Jurkat, Clone E6-1 (cell line): ENCODE measurements at regions not wholly inside any gene's neighbourhood (a gene's known extent, or its start where the extent isn't known, plus 50 kb on each side); places are given as distances from the start of the nearest gene placed in this dataset.

ENCODE experiments used
- DNase-seq: peaks from one replicate; pipeline ENCODE4 v3.0.0-alpha.2; 2011; ENCODE audit warnings: low read depth, low spot score
- H3K4me3 ChIP-seq: 2 replicates; pipeline ENCODE4 v1.5.1; 2011; ENCODE audit warnings: mild to moderate bottlenecking, low read length, control low read depth, moderate library complexity

GRCh38 chr10:111475720-111476119 is 398.9 kb downstream of the ADRA2A start:
- H3K4me3 ChIP-seq, result no peak overlapping the region
- no peak for DNase-seq

DNA sequence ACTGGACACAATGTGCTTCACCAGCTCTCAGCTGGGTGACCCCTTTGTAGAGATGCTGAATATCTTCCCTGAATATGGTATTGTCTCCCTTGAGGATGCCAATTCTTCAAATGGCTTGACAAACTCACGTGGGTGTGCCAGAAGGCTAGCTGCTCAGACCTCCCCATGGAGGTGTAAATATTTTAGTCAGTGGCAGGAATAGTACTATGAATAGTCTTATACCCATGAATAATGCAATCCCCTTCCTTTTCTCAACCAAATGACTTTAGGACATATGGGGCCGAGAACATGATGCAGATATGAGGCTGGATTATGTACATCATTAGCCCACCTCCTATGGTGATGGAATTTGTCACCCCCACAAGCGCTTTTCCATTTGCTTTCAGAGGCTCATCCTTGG is 401.8 kb downstream of the ADRA2A start:
- H3K4me3 ChIP-seq, result no peak overlapping the region
- no peak for DNase-seq

DNA sequence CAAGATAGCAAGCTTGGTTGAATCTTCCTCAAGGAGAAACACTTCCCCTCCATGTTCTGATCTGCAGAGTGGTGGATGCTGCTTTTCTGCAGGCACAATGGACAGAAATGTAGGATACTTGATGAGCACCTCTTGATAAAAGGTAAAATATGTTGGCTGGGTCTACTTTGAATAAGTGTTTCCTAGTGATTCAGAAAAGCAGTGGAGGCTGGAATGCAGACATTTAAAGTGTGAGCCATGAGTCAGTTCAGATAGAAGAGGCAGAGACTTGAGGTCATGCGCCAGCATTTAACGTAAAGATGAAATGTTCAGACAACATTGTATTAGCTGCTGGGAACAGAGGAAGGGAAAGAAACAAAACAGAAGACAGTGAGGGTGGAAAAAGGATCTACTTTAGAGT is 403.1 kb downstream of the ADRA2A start:
- no peak for DNase-seq
- H3K4me3 ChIP-seq, result no peak overlapping the region

DNA sequence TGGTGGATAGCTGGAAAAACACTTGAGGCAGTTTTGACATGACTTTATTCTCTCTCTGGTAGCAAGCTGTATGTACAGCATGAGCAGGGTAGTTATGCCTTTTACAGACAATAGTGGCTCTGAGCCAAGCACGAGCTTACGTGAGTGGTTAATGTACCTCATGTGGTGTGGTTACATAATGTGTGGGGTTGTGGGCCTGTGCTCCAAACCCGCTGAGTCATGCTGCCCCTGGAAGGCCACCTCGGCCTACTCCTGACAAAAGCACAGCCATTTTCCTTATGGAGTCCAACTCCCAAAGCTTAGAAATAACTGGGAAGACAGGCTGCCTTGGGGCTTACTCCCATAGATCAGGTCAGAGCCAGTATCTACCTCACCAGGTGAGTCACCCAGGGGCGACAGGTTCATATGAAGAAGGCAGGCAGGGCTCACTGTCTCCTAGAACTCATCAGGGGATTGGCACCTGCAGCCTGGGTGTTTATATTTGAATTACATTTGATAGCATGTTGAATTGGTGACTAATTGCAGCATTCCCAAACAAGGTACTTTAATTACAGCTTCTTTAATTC is 404.5 kb downstream of the ADRA2A start:
- DNase-seq, result peak; percentile 12
- H3K4me3 ChIP-seq, result no peak overlapping the region

GRCh38 chr10:111481866-111482265 is 405.0 kb downstream of the ADRA2A start:
- no peak for DNase-seq
- H3K4me3 ChIP-seq, result no peak overlapping the region

DNA sequence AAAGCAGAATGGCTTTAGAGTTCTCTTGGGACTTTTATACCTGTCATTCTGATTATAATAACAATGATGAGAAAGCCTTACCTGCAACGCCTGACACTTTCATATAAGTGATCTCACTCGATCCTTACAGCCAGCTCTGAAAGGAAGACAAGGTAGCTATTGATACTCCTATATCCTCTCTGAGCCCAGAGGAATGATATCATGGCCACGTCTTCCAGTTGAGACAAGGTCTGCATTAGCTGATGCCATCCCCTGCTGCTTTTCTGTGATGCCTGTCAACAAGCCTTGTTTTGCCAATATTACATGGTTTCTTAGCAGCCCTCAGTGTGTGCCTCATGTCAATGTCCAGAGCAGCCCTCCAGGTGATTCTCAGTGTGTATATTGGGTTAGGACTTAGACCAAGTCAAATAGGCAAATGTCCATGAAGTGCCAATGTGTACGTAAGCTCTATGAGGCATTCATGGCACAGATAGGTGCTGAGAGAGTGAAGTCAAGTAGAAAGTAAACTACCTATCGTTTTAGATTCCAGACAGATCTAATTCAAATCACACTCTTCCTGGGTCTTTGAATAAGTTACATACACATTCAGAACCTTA is 405.9 kb downstream of the ADRA2A start:
- DNase-seq, result no peak
- no peak overlapping the region for H3K4me3 ChIP-seq

DNA sequence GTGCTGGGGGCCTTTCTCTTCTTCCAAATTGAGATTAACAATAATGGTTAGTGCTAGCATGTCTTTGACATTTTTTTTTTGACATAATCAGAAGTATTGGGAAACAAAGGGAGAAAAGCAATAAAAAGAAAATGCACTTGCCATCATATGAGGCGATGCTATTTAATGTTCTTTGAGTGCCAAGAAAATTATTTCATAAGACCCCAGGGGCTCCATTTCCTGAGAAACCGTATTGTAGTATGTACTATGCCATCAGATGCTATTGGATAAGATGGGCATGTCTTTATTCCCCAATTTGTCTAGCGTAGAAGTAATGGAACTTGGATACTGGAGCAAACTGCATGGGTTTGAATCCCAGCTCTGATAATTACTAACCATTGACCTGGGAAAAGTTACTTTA is 408.9 kb downstream of the ADRA2A start:
- H3K4me3 ChIP-seq, result no peak overlapping the region
- no peak for DNase-seq

DNA sequence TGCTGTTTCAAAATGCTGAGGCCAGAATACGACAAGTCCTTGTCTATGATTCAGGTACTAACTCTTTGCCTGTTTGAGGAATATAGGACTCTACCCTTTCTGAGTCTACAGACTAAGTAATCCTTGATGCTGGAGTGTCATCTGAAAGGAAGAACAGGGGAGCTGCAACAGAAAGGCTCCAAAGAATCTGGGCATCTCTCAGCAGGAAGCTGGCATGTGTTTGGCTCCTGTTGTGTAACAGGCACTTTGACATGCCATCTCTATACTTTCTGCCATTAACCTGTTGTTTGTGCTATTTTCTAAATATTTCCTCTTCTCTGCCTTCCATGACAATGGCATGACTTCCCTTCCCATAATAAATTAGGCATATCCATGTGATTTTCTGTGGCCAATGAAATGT is 409.5 kb downstream of the ADRA2A start:
- no peak overlapping the region for H3K4me3 ChIP-seq
- no peak for DNase-seq

DNA sequence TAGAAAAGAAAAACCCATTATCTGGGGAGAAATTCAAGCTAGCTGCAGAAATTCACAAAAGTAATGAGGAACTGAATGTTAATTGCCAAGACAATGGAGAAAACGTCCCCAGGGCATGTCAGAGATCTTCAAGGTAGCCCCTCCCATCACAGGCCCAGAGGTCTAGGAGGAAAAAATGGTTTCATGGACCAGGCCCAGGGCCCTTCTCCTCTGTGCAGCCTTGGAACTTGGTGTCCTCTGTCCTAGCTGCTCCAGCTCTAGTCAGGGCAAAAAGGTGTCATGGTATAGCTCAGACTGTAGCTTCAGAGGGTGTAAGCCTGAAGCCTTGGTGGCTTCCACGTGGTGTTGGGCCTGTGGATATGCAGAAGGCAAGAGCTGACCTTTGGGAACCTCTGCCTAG is 411.8 kb downstream of the ADRA2A start:
- no peak for DNase-seq
- H3K4me3 ChIP-seq, result no peak overlapping the region

GRCh38 chr10:111491154-111491553 is 414.3 kb downstream of the ADRA2A start:
- no peak overlapping the region for H3K4me3 ChIP-seq
- no peak for DNase-seq

GRCh38 chr10:111493024-111493625 is 416.3 kb downstream of the ADRA2A start:
- no peak overlapping the region for H3K4me3 ChIP-seq
- no peak for DNase-seq

- no peak for DNase-seq
- no peak overlapping the region for H3K4me3 ChIP-seq
These were observed 421.7 kb downstream of the ADRA2A start for GRCh38 chr10:111498560-111498959.

DNA sequence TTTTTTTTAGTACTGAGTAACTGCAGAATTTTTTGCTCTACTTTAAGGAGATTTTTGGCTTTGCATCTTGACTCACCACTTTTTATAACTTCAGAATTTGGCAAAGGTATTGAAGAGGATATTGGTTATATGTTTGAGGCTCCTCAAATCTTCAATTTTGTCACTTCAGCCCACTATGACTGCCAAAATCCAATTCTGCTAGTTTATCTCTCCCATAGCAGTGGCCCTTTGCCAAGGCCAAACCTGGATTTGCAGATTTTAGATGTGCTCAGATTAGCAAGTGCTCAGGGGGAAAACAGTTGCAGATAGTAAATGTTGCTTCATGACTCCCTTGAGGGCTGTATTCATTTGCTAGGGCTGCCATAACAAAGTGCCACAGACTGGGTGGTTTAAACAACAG is 427.5 kb downstream of the ADRA2A start:
- no peak for DNase-seq
- no peak overlapping the region for H3K4me3 ChIP-seq

DNA sequence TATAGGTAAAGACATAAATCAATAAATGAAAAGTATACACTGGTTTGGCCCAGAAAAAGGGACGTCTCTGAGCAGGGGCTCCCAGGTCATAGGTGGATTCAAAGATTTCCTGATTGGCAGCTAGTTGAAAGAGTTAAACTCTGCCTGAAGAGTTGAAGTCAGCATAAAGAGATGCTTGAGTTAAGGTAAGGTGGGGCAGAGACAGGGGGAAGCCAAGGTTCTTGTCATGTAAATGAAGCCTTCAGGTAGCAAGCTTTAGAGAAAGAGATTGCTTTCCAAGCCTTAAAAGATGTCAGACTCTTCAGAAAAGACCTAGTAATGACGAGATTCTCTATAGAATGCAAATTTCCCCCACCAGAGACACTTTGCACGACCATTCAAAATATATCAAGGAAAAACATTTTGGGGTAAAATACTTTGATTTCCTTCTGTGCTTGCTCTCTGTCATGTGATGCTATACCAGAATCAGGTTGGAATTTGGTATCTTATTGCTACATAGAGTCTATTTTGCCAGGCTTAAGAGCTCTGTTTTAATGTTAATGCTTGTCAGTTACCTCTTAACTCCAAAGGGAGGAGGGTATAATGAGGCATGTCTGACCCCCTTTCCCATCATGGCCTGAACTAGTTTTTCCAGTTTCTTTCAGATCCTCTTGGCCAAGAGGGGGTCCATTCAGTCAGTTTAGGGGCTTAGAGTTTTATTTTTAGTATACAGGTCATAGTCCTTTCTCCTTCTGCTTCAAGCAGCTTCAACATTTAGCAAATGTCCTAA is 429.6 kb downstream of the ADRA2A start:
- DNase-seq, result no peak
- no peak overlapping the region for H3K4me3 ChIP-seq

GRCh38 chr10:111511751-111512150 is 434.9 kb downstream of the ADRA2A start:
- DNase-seq, result no peak
- H3K4me3 ChIP-seq, result no peak overlapping the region

GRCh38 chr10:111515264-111515663 is 438.4 kb downstream of the ADRA2A start:
- DNase-seq, result no peak

DNA sequence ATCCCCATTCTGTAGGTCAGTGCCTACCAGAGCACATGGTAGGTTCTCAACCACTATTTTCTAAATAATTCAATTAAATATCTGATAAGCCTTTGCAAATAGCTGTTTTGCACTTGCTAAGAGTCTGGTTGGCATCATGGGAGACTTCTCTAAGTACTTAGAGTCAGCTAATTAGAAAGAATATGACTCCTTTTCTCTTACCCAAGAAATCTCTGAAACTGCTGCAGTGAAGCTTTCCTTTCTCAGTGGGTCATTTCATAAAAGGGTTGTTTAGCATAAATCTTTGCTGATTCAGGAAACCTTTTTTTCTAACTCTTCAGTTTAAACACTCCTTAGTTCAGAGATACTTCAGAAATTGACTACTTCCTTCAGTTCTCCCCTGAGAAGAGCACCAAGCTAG is 438.9 kb downstream of the ADRA2A start:
- no peak overlapping the region for H3K4me3 ChIP-seq
- DNase-seq, result no peak

More at GRCh38 chr10:111515264-111515663, 438.4 kb downstream of the ADRA2A start:
- no peak overlapping the region for H3K4me3 ChIP-seq

DNA sequence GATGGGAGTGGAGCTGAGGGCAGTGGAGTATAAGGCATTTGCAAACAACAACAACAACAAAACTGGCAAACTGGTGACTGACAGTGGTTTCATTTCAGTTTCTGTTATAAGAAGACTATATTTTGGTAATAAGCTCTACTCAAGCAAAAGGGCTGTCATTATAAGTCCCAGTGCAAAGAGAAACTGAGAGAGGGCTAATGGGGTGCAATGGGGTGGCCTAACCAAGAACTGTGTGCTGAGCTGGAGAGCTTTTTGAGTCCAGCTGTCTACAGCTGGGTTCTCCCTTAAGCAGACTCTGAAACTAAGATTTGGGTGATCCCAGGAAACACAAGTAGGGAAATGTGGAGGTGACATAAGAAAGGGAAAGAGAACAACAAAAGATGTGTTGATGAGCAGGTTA is 439.3 kb downstream of the ADRA2A start:
- H3K4me3 ChIP-seq, result no peak overlapping the region
- DNase-seq, result no peak

DNA sequence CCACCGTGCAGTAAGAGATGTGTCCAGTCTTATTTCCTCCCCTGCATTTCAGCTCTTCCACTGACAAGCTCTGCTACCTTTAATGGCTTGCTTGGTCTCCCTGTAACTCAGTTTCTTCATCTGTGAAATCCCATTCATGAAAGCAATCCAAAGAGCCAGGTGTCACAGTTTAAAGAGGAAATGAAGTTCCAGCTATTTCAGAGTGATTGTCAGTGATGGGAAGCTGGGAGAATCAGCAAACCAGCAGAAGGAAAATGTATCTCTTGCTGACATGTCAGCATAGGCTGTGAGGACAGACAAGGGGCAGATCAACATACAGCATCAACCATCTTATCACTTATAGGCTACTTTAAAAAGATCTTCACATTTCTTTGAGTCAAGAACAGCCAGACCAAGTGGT is 445.3 kb downstream of the ADRA2A start:
- no peak overlapping the region for H3K4me3 ChIP-seq
- no peak for DNase-seq

DNA sequence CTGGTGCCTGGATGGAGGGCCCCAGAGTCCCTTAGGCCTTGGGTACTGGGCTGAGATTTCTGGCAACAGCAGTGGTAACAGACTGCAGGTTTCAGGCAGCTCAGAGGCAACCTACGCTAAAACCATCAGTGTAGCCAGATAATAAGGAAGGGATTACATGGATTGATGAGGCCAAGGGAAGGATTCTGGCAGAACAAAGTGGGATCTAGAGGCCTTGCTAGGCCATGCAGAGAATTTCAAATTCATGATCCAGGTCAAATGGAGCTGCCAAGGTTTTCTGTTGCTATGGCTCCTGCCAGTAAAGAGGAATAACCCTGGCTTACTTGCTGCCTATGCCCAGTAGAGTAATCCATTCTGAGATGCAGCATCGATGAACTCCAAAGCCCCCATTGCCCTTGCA is 445.7 kb downstream of the ADRA2A start:
- no peak overlapping the region for H3K4me3 ChIP-seq
- DNase-seq, result no peak
